Large intestine (tissue), 3 donors: ENCODE measurements at regions not wholly inside any gene's neighbourhood (a gene's known extent, or its start where the extent isn't known, plus 50 kb on each side); places are given as distances from the start of the nearest gene placed in this dataset.
"Not testable (repeated sequence)": the region's sequence is repeated elsewhere in the genome, so short reads cannot be mapped to it uniquely, and the experiment has no call there.

ENCODE experiments used
- DNase-seq, 2 donors: peaks; one replicate each; pipeline versions ENCODE4 v3.0.0 to v3.0.0-alpha.2; 2013
- H3K27ac ChIP-seq: one replicate; pipeline ENCODE4 v1.5.1; 2013; ENCODE audit warnings: low read length
- H3K27me3 ChIP-seq: 2 replicates; pipeline ENCODE4 v1.6.1; 2013; ENCODE audit warnings: low read length; ENCODE audit not compliant: control insufficient read depth, insufficient read depth
- H3K36me3 ChIP-seq: 2 replicates; pipeline ENCODE4 v1.6.1; 2013; ENCODE audit warnings: low read length; ENCODE audit not compliant: control insufficient read depth, insufficient read depth
- H3K4me1 ChIP-seq: one replicate; pipeline ENCODE4 v1.6.1; 2013; ENCODE audit warnings: low read length; ENCODE audit not compliant: control insufficient read depth, insufficient read depth
- H3K4me3 ChIP-seq: one replicate; pipeline ENCODE4 v1.5.1; 2013; ENCODE audit warnings: low read length
- H3K9me3 ChIP-seq: one replicate; pipeline ENCODE4 v1.6.1; 2013; ENCODE audit warnings: mild to moderate bottlenecking, low read depth, low read length, moderate library complexity; ENCODE audit not compliant: control insufficient read depth
- WGBS: methylation state at CpG from one replicate; pipeline ENCODE4 v1.1.5; 2013; ENCODE audit warnings: low lambda C conversion rate; ENCODE audit not compliant: insufficient coverage; 5-methylcytosine and 5-hydroxymethylcytosine counted together

- H3K27me3 ChIP-seq: no peaks in the 10 kb centered on the region
- H3K9me3 ChIP-seq: no peaks in the 10 kb centered on the region
- no peak overlapping the region for H3K4me3 ChIP-seq
- no peak for DNase-seq
- no peaks in the 10 kb centered on the region for H3K36me3 ChIP-seq
- H3K4me1 ChIP-seq: no peaks in the 10 kb centered on the region
- H3K27ac ChIP-seq: no peak overlapping the region
Observed at GRCh38 chr4:33974270-33974669, 2270.0 kb downstream of the ARAP2 start.

- H3K27ac ChIP-seq: no peak overlapping the region
- no peaks in the 10 kb centered on the region for H3K36me3 ChIP-seq
- DNase-seq: no peak
- no peaks in the 10 kb centered on the region for H3K9me3 ChIP-seq
- no peak overlapping the region for H3K4me3 ChIP-seq
- H3K4me1 ChIP-seq: no peaks in the 10 kb centered on the region
- H3K27me3 ChIP-seq: no peaks in the 10 kb centered on the region
Observed at GRCh38 chr4:33975995-33976394, 2268.3 kb downstream of the ARAP2 start.

GRCh38 chr4:33979781-33980180, 2264.5 kb downstream of the ARAP2 start:
- not testable (repeated sequence) for H3K9me3 ChIP-seq, H3K27me3 ChIP-seq, H3K27ac ChIP-seq, DNase-seq, H3K4me3 ChIP-seq, H3K4me1 ChIP-seq, H3K36me3 ChIP-seq
- 84% methylated on average over 4 of the region's 4 CpGs for WGBS

GRCh38 chr4:33980361-33980760, 2264.0 kb downstream of the ARAP2 start:
- Histone ChIP-seq H3K9me3 (no peaks in the 10 kb centered on the region), H3K4me3 (no peak overlapping the region), H3K27me3 (no peaks in the 10 kb centered on the region), H3K36me3 (no peaks in the 10 kb centered on the region), H3K4me1 (no peaks in the 10 kb centered on the region), H3K27ac (no peak overlapping the region)
- DNase-seq: no peak
- WGBS: no CpG with 5 or more reads among the region's 2 CpGs

GRCh38 chr4:33989820-33990443, 2254.4 kb downstream of the ARAP2 start:
- 17% methylated on average over 1 of the region's 3 CpGs for WGBS
- H3K9me3 ChIP-seq: no peaks in the 10 kb centered on the region
- no peak for DNase-seq
- no peaks in the 10 kb centered on the region for H3K4me1 ChIP-seq
- no peak overlapping the region for H3K27ac ChIP-seq
- no peaks in the 10 kb centered on the region for H3K27me3 ChIP-seq
- H3K36me3 ChIP-seq: no peaks in the 10 kb centered on the region
- H3K4me3 ChIP-seq: no peak overlapping the region

- Histone ChIP-seq H3K4me3 (no peak overlapping the region), H3K36me3 (no peaks in the 10 kb centered on the region), H3K9me3 (no peaks in the 10 kb centered on the region), H3K27me3 (no peaks in the 10 kb centered on the region), H3K27ac (no peak overlapping the region), H3K4me1 (no peaks in the 10 kb centered on the region)
- no peak for DNase-seq
- whole genome bisulfite sequencing: no CpG with 5 or more reads among the region's 4 CpGs
Observed at GRCh38 chr4:33996075-33996718, 2248.1 kb downstream of the ARAP2 start.

GRCh38 chr4:33998291-33998690, 2246.0 kb downstream of the ARAP2 start:
- H3K4me3 ChIP-seq: no peak overlapping the region
- no peaks in the 10 kb centered on the region for H3K9me3 ChIP-seq
- H3K27ac ChIP-seq: no peak overlapping the region
- WGBS: no CpG with 5 or more reads among the region's 3 CpGs
- H3K27me3 ChIP-seq: no peaks in the 10 kb centered on the region
- H3K36me3 ChIP-seq: no peaks in the 10 kb centered on the region
- no peak for DNase-seq
- H3K4me1 ChIP-seq: no peaks in the 10 kb centered on the region

GRCh38 chr4:34000356-34000755, 2244.0 kb downstream of the ARAP2 start:
- WGBS: no CpG with 5 or more reads among the region's 3 CpGs

GRCh38 chr4:34006540-34006939, 2237.8 kb downstream of the ARAP2 start:
- not testable (repeated sequence) for H3K36me3 ChIP-seq, H3K27me3 ChIP-seq, DNase-seq, H3K27ac ChIP-seq, H3K4me3 ChIP-seq, H3K9me3 ChIP-seq, H3K4me1 ChIP-seq
- 80% methylated on average over 1 of the region's 1 CpG for WGBS

More at GRCh38 chr4:34000356-34000755, 2244.0 kb downstream of the ARAP2 start:
- Histone ChIP-seq H3K4me3 (no peak overlapping the region), H3K36me3 (no peaks in the 10 kb centered on the region), H3K27me3 (no peaks in the 10 kb centered on the region), H3K4me1 (no peaks in the 10 kb centered on the region), H3K9me3 (no peaks in the 10 kb centered on the region), H3K27ac (no peak overlapping the region)
- no peak for DNase-seq

- no peaks in the 10 kb centered on the region for H3K4me1 ChIP-seq
- H3K9me3 ChIP-seq: no peaks in the 10 kb centered on the region
- no peak for DNase-seq
- H3K27ac ChIP-seq: no peak overlapping the region
- H3K36me3 ChIP-seq: no peaks in the 10 kb centered on the region
- no CpG with 5 or more reads among the region's 1 CpG for WGBS
- no peaks in the 10 kb centered on the region for H3K27me3 ChIP-seq
- H3K4me3 ChIP-seq: no peak overlapping the region
Observed at GRCh38 chr4:34009951-34010350, 2234.4 kb downstream of the ARAP2 start.
